Activated T-cell treated with anti-CD3 and anti-CD28 coated beads, Interleukin-2, amount 50 U/mL, for 48 hours (primary cell): ENCODE measurements at regions not wholly inside any gene's neighbourhood (a gene's known extent, or its start where the extent isn't known, plus 50 kb on each side); places are given as distances from the start of the nearest gene placed in this dataset.

ENCODE experiments used
- DNase-seq, 2 experiments: peaks; one replicate each; pipeline ENCODE4 v3.0.0-alpha.2; 2020

- no peak for DNase-seq
Observed at GRCh38 chr13:70483599-70484276, 375.5 kb upstream of the KLHL1 start.

DNA sequence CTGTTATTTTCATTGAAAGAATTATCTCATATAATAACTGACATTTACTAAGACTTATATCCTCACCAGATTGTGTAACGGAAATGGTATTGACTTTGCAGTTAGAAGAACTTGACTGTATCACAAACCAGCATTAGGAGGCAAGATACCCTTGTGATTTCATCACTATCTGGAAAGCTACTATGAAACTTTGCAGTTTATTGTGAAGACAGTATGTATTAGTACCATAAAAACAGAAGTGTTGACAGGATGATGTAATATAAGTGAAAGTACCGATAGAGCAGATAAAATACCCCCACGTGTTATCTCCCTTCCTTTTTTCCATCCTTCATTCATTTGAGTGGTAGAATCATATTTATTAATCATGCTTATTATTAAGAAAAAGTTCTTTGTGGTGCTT, 365.7 kb upstream of the KLHL1 start:
- DNase-seq, result no peak

- DNase-seq, result no peak
Observed at GRCh38 chr13:70469077-70469476, 360.8 kb upstream of the KLHL1 start.

DNA sequence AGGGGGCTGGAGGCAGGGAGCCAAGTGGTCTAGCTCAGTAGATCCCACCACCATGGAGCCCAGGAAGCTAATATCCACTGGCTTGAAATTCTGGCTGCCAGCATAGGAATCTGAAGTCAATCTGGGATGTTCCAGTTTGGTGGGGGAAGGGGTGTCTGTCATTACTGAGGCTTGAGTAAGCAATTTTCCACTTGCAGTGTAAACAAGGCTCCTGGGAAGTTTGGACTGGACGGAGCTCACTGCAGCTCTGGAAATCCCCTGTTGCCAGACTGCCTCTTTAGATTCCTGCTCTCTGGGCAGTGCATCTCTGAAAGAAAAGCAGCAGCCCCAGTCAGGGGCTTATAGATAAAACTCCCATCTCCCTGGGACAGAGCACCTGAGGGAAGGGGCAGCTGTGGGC, 349.2 kb upstream of the KLHL1 start:
- DNase-seq, result no peak

DNA sequence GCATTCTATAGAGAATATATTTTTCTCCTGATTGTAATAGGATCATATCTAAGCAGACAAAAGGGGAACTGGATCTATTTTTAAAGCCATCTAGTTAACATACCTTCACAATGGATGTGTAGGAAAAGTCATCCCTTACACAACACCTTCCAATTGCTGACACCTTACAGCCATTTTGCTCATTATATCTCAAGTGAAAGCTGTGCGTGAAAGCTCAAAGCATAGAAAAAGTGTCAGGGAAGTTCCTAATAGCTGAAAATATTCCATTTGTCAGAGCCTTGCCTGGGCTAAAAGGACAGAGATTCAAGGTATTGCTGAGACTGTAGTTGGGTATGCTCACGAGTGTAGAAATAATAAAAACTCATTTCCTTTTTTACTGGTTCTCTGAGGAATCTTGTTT, 340.6 kb upstream of the KLHL1 start:
- DNase-seq, result no peak

- DNase-seq, result no peak
Observed at GRCh38 chr13:70432276-70432805, 324.1 kb upstream of the KLHL1 start.

GRCh38 chr13:70430256-70430655, 322.0 kb upstream of the KLHL1 start:
- DNase-seq, result no peak

- DNase-seq, result no peak
Observed at GRCh38 chr13:70424928-70425327, 316.7 kb upstream of the KLHL1 start.

DNA sequence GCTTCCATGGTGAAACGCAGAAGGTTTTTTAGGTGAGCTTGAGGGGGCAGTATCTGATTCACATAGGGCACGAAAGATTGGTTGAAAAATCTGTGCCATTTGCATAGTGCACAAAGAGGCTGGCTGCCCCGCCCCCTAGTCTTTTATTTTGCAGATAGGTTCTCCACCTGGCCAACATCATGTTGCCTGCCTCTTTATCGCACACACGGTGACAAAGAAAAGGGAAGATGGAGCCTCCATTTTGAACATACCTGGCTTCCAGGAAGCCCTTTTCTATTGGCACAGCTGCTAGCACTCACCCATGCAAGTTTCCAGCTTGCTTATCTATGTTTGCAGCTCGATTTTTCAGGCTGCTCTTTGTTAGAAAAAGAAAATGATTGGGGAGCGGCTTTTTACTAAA, 316.2 kb upstream of the KLHL1 start:
- DNase-seq, result no peak

- no peak for DNase-seq
Observed at GRCh38 chr13:70415136-70415535, 306.9 kb upstream of the KLHL1 start.

- DNase-seq, result no peak
Observed at GRCh38 chr13:70408865-70409264, 300.6 kb upstream of the KLHL1 start.

- DNase-seq, result no peak
Observed at GRCh38 chr13:70407486-70407885, 299.2 kb upstream of the KLHL1 start.

- no peak for DNase-seq
Observed at GRCh38 chr13:70405266-70405665, 297.0 kb upstream of the KLHL1 start.

DNA sequence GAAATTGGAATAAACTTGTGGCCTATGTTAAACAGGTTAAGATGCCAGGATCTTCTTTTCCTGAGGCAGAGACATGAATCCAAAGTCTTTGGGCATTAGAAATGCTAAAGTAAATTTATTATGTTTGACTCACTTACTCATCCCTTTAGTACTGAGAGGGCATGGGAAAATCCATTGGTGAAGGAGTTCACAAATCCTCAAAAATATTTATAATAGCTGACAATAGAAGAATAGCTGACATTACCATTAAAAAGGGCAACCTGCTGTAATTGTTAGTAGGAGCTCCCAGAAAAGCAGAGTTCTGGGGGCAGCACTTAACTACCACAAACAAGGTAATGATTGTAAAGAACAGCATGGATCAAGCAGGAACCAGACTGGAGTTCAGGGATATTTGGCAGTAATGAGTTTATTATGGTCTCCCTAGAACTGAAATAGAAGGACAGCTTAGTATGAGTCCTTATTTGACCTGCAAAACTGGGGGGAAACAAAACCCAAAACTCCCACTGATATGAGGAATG, 285.8 kb upstream of the KLHL1 start:
- DNase-seq, result no peak

DNA sequence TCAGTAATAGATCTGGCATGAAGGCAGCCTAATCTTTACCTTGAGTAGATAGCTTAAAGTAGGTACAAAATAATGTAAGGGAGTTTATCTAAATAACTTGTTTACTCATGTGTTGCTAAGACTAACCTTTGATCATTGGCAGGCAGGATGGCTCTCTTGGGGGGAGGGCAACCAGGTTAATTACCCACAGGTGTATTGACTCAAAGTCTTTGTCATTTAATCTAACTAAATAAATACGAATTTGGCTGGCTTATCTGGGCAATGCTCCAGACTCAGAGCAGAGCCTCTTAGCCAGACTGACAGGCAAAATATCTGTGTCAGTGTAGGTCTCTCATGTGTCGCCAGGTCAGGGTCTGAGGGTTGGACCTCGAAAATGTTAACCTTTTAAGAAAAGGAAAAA, 283.4 kb upstream of the KLHL1 start:
- no peak for DNase-seq

- DNase-seq, result no peak
Observed at GRCh38 chr13:70390968-70391367, 282.7 kb upstream of the KLHL1 start.

GRCh38 chr13:70390064-70390463, 281.8 kb upstream of the KLHL1 start:
- no peak for DNase-seq

DNA sequence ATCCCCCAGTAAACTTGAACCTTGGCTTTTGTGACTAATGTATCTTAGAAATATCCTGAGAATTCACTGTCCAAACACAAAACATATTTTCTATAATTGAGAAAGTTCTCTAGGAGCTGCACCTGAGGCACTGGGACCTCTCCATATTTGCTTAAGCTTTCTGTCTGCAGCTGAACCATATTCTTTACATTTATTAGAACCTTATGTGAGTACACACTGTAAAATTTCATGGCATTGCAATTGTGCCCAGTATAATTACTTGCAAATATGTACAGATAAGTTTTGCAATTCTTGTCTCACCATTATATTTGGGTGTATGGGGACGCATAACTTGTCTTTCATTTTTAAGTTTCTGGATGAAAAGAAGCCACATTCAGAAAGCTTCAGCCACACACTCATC, 280.7 kb upstream of the KLHL1 start:
- DNase-seq, result no peak

- no peak for DNase-seq
Observed at GRCh38 chr13:70386919-70387318, 278.7 kb upstream of the KLHL1 start.

DNA sequence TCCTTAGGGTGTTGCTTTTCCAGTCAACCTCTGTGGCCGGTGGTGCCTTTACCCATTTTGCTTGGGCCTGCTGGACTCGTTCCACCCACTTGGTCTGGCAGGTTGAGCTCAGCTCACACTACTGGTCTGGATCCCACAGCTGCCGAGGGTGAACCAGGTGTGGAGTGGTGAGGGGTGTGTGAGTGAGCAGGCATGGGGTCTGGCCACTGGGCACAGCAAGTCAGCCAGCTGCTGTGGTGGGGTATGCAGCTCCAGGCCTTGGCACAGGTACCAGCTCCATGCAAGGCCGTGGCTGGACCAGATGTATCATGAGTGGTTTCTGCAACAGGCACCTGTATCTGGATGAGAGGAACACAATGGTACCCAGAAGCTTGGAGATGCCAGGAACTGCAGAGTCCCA, 277.6 kb upstream of the KLHL1 start:
- DNase-seq, result no peak

GRCh38 chr13:70384156-70384555, 275.9 kb upstream of the KLHL1 start:
- DNase-seq, result no peak

DNA sequence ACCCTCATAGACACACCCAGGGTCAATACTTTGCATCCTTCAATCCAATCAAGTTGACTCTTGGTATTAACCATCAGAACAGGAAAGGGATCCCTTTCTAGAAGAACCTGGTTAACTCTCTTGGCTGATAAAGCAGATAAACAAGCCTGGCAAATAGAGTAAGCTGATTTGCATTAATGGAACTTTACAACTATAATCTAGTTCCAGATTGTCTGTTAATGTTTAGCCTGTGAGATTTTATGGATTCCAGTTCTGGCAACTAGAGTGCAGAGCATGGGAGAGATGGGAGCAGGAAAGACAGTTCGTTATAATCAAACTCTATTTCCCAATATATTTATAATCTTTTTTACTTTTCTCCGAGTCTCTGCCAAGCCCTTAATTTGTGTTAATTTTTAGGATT, 272.6 kb upstream of the KLHL1 start:
- DNase-seq, result no peak

GRCh38 chr13:70375718-70376117, 267.5 kb upstream of the KLHL1 start:
- DNase-seq, result no peak

DNA sequence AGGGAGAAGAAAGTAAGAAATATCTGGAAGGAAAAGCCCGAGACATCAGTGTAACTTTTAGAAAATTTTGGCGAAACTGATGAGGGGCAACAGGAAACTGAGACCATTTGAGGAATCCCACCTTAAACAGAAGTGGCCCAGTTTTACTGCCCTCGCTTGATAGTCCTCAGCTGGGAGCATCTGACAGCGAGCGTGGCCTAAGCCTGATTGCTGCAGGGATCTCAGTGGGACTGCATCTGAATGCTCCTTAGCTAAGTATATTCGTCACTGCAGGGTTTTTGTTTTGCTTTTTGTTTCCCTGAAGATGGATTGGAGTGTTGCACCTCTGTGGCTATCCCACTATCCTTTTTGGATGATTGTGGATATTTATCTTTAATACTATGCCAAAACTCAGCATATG, 262.7 kb upstream of the KLHL1 start:
- no peak for DNase-seq

GRCh38 chr13:70366720-70367119, 258.5 kb upstream of the KLHL1 start:
- DNase-seq, result no peak
